HepG2 (cell line): ENCODE measurements at regions not wholly inside any gene's neighbourhood (a gene's known extent, or its start where the extent isn't known, plus 50 kb on each side); places are given as distances from the start of the nearest gene placed in this dataset.

ENCODE experiments used
- ATAC-seq: fragments of 200-7000 bp; cut with Tn5 transposase; 3 replicates; pipeline ENCODE4 v1.9.1; 2020; ENCODE audit warnings: mild to moderate bottlenecking, moderate library complexity
- BruUV-seq: library from RNA; stranded (reverse); fragments of 400-500 nt; replicated peaks from 2 replicates; lab custom pipeline; 2021; lab: Mats Ljungman, UMichigan
- CTCF ChIA-PET: fragments of 300-600 bp; formaldehyde crosslinking; extraction: SDS; loops from one replicate; lab custom pipeline; 2021; ENCODE audit warnings: low total read pairs, inconsistent platforms, low intra/inter-chr PET ratio; lab: Yijun Ruan, JAX
- POLR2A ChIA-PET: fragments of 350-600 bp; sonication (Branson Sonifier 250); formaldehyde crosslinking; loops from one replicate; lab custom pipeline; 2020; ENCODE audit warnings: antibody characterized with exemption, inconsistent platforms; lab: Yijun Ruan, JAX
- DNase-seq: peaks from one replicate; pipeline ENCODE4 v3.0.0-alpha.2; 2015; ENCODE audit warnings: low spot score
- FAIRE-seq: peaks from 3 replicates; lab custom pipeline; 2011; peaks lifted over from hg19 to GRCh38; lab: Jason Lieb, UNC
- H2AFZ ChIP-seq: one replicate; pipeline ENCODE4 v1.6.1; 2011; ENCODE audit warnings: low read length, inconsistent platforms
- H3K27ac ChIP-seq: fragments of 300-600 bp; 3 replicates; pipeline ENCODE4 v1.8.0; 2011; ENCODE audit warnings: mixed run types, mild to moderate bottlenecking, mixed read lengths, low read length, inconsistent platforms; ENCODE audit not compliant: insufficient read depth; ENCODE audit errors: extremely low read length
- H3K27me3 ChIP-seq, 2 experiments: fragments of 200-600 bp in 1 of 2; 2 replicates in 1 of 2; 3 replicates in 1 of 2; pipeline versions ENCODE4 v1.6.0 to v1.8.0; 2011; ENCODE audit warnings: low read length in 2 of 2, mild to moderate bottlenecking in 2 of 2, moderate library complexity in 2 of 2, inconsistent platforms in 1 of 2; ENCODE audit not compliant: insufficient read depth in 2 of 2, control insufficient read depth in 1 of 2
- H3K36me3 ChIP-seq, 2 experiments: fragments of 200-600 bp in 1 of 2; replicated peaks in 1 of 2; 2 replicates in 1 of 2; 3 replicates in 1 of 2; pipeline versions ENCODE4 v1.5.1 to v1.8.0; 2011; ENCODE audit warnings: low read length in 2 of 2, inconsistent platforms in 1 of 2; ENCODE audit not compliant: insufficient read depth in 2 of 2, control insufficient read depth in 1 of 2
- H3K4me1 ChIP-seq: 2 replicates; pipeline ENCODE4 v1.5.1; 2012; ENCODE audit warnings: low read length, inconsistent platforms; ENCODE audit not compliant: insufficient read depth
- H3K4me2 ChIP-seq: 2 replicates; pipeline ENCODE4 v1.6.0; 2011; ENCODE audit warnings: low read depth, low read length, inconsistent platforms
- H3K4me3 ChIP-seq, 3 experiments: fragments of 200-600 bp in 1 of 3; sonication (generic), shearing (Covaris generic) in 1 of 3; replicated peaks in 1 of 3; 2 replicates each; pipeline ENCODE4 v1.5.1; 2011 to 2016; ENCODE audit warnings: low read length in 3 of 3, inconsistent platforms in 2 of 3, low read depth in 2 of 3, mild to moderate bottlenecking in 2 of 3, control low read depth in 1 of 3, mixed read lengths in 1 of 3; ENCODE audit not compliant: insufficient read depth in 1 of 3
- H3K79me2 ChIP-seq: one replicate; pipeline ENCODE4 v1.6.1; 2011; ENCODE audit warnings: low read length, inconsistent platforms; ENCODE audit not compliant: insufficient read depth
- H3K9ac ChIP-seq: 2 replicates; pipeline ENCODE4 v1.6.0; 2011; ENCODE audit warnings: mild to moderate bottlenecking, low read depth, low read length, inconsistent platforms; ENCODE audit not compliant: insufficient read depth
- H3K9me3 ChIP-seq: 2 replicates; pipeline ENCODE4 v1.5.1; 2012; ENCODE audit warnings: mild to moderate bottlenecking, low read length
- H4K20me1 ChIP-seq: 2 replicates; pipeline ENCODE4 v1.6.0; 2011; ENCODE audit warnings: inconsistent platforms, mild to moderate bottlenecking, low read length, moderate library complexity; ENCODE audit not compliant: insufficient read depth
- NR2C2 ChIP-seq: sonication (generic); formaldehyde crosslinking; IDR thresholded peaks from 2 replicates; pipeline ENCODE4 v1.4.0; 2020; ENCODE audit warnings: missing genetic modification reagents, mild to moderate bottlenecking, moderate library complexity, borderline replicate concordance
- PRDM15 ChIP-seq: sonication (generic); formaldehyde crosslinking; IDR thresholded peaks from 2 replicates; pipeline ENCODE4 v1.4.0; 2020; ENCODE audit warnings: missing genetic modification reagents
- RFX1 ChIP-seq: fragments of 450-650 bp; IDR thresholded peaks from 2 replicates; pipeline ENCODE4 v1.6.1; 2017
- SKIL ChIP-seq: sonication (generic); formaldehyde crosslinking; IDR thresholded peaks from 2 replicates; pipeline ENCODE4 v1.8.0; 2022; ENCODE audit warnings: missing genetic modification reagents, mild to moderate bottlenecking, moderate library complexity, borderline replicate concordance
- SMARCE1 ChIP-seq: fragments of 450-650 bp; IDR thresholded peaks from 2 replicates; pipeline ENCODE4 v1.6.1; 2017; ENCODE audit warnings: borderline replicate concordance
- ZNF296 ChIP-seq: sonication (generic); formaldehyde crosslinking; conservative IDR thresholded peaks from 2 replicates; pipeline ENCODE4 v1.5.0; 2020; ENCODE audit warnings: mild to moderate bottlenecking, missing genetic modification reagents
- ZNF441 ChIP-seq: sonication (generic); formaldehyde crosslinking; IDR thresholded peaks from 2 replicates; pipeline ENCODE4 v1.7.0; 2021; ENCODE audit warnings: missing genetic modification reagents, borderline replicate concordance
- ZNF605 ChIP-seq: sonication (generic); formaldehyde crosslinking; IDR thresholded peaks from 2 replicates; pipeline ENCODE4 v1.8.0; 2022; ENCODE audit warnings: mild to moderate bottlenecking, missing genetic modification reagents
- ZNF775 ChIP-seq: sonication (generic); formaldehyde crosslinking; IDR thresholded peaks from 2 replicates; pipeline ENCODE4 v1.4.0; 2020; ENCODE audit warnings: missing genetic modification reagents, mild to moderate bottlenecking, moderate library complexity, borderline replicate concordance
- ZSCAN22 ChIP-seq: sonication (generic); formaldehyde crosslinking; IDR thresholded peaks from 2 replicates; pipeline ENCODE4 v1.4.0; 2020; ENCODE audit warnings: mild to moderate bottlenecking, missing genetic modification reagents
- WGBS: methylation state at CpG from one replicate; pipeline ENCODE4 v1.1.6; 2017; ENCODE audit warnings: low lambda C conversion rate; 5-methylcytosine and 5-hydroxymethylcytosine counted together
- in situ Hi-C: cut with HindIII; loops from 2 replicates; pipeline ENCODE4 v1.10.0; 2017; ENCODE audit warnings: low pct_unique_long_range_greater_than_20kb; ENCODE audit not compliant: extremely low pct_ligation_motif_present
- intact Hi-C: fragments of 100-400 bp; cut with micrococcal nuclease; formaldehyde crosslinking; loops from one replicate; pipeline ENCODE4 v1.10.0; 2022; ENCODE audit not compliant: unreplicated experiment

GRCh38 chr5:88952344-88952743 is 69.4 kb upstream of the MEF2C start:
- Histone ChIP-seq H3K4me1 (no peaks in the 10 kb centered on the region), H3K79me2 (no peaks in the 10 kb centered on the region), H4K20me1 (no peaks in the 10 kb centered on the region), H3K36me3 (no peaks in the 10 kb centered on the region), H3K4me2 (no peak overlapping the region)
- BruUV-seq, result no TSS peak
- POLR2A ChIA-PET, result no interaction called here
- intact Hi-C loops, result no loop called here
- DNase-seq, result no peak
- CTCF ChIA-PET, result no interaction called here
- in situ Hi-C loops, result no loop called here
- 33% methylated on average over 2 of the region's 2 CpGs for WGBS
- TF ChIP-seq RFX1, result no peak
- TF ChIP-seq ZNF775 (CRISPR knock-in tag), result no peak
- TF ChIP-seq, all 625 proteins: peak for 0
- Histone ChIP-seq H3K27me3 (no peaks in the 10 kb centered on the region), H3K9me3 (no peaks in the 10 kb centered on the region), H3K27ac (no peak overlapping the region), H3K9ac (no peak overlapping the region), H3K4me3 (no peak overlapping the region), H2AFZ (no peak overlapping the region)
- ATAC-seq (no peak), FAIRE-seq (no peak)

GRCh38 chr5:88951457-88951856 is 68.5 kb upstream of the MEF2C start:
- no peaks in the 10 kb centered on the region for H4K20me1 ChIP-seq
- H3K4me2 ChIP-seq, result no peak overlapping the region
- no peak overlapping the region for H3K4me3 ChIP-seq
- no peak for DNase-seq
- no peak overlapping the region for H2AFZ ChIP-seq
- H3K9ac ChIP-seq, result no peak overlapping the region
- H3K36me3 ChIP-seq, result no peaks in the 10 kb centered on the region
- H3K79me2 ChIP-seq, result no peaks in the 10 kb centered on the region
- intact Hi-C loops, result no loop called here
- WGBS, result 20% methylated on average over 4 of the region's 4 CpGs
- ATAC-seq, result no peak
- no peaks in the 10 kb centered on the region for H3K4me1 ChIP-seq
- BruUV-seq, result no TSS peak
- H3K27ac ChIP-seq, result no peak overlapping the region
- POLR2A ChIA-PET, result no interaction called here
- H3K27me3 ChIP-seq, result no peaks in the 10 kb centered on the region
- CTCF ChIA-PET, result no interaction called here
- FAIRE-seq, result no peak
- no peaks in the 10 kb centered on the region for H3K9me3 ChIP-seq
- TF ChIP-seq ZNF441 (CRISPR knock-in tag) (no peak), SMARCE1 (no peak), NR2C2 (CRISPR knock-in tag) (no peak), ZNF605 (CRISPR knock-in tag) (no peak), PRDM15 (no peak), SKIL (CRISPR knock-in tag) (no peak), ZSCAN22 (no peak), ZNF296 (CRISPR knock-in tag) (no peak)
- TF ChIP-seq, all 625 proteins: peak for 0
- in situ Hi-C loops, result no loop called here
